ENCODE measurements at regions not wholly inside any gene's neighbourhood (a gene's known extent, or its start where the extent isn't known, plus 50 kb on each side); places are given as distances from the start of the nearest gene placed in this dataset.

- TF ChIP-seq CTCF (IDR thresholded peaks at IDR 0.05) (no peak), POLR2A (IDR thresholded peaks at IDR 0.05) (no peak)
Observed at GRCh38 chr2:150618245-150618895, 130.9 kb upstream of the RND3 start.
